ENCODE measurements at regions not wholly inside any gene's neighbourhood (a gene's known extent, or its start where the extent isn't known, plus 50 kb on each side); places are given as distances from the start of the nearest gene placed in this dataset.

DNA sequence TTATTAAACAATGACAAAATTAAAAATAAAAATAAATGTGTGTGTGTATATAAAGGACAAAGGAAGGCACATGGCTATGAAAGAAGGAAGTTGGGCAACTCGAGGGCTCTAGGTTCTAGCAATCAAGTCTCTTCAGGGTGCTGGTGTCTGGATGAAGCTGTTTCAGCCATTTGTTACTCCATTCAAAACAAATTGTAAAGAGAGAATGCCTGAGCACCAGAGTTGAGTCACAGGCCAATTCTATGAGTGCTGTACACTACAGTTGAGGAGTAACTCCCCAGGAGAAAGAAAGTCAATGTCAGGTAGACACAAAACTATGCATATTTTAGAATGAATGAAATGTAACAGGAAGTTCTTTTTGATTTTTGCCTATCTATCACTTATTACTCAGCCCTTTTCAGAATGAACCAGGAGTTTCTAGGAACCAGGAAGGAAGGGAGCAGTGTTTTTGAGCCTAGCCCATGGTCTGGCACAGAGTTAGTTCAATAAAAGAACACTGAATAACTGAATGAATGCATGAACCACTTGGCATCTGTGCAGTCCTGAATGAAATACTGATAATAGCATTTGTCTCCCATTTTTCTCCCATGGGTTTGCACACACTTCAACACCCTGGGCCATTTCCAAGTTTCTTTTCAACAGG is 151.7 kb upstream of the CPEB2 start:
- Histone ChIP-seq H3K9me3 (ENCODE audit: control insufficient read depth in 1 of 2, low read length in 2 of 2) (no peaks in the 10 kb centered on the region), H3K27me3 (ENCODE audit: control insufficient read depth in 1 of 2, insufficient read depth in 2 of 2, low read length in 2 of 2) (no peaks in the 10 kb centered on the region), H3K4me1 (ENCODE audit: control insufficient read depth in 1 of 2, insufficient read depth in 2 of 2, low read length in 2 of 2) (no peaks in the 10 kb centered on the region), H3K36me3 (ENCODE audit: control insufficient read depth in 1 of 2, insufficient read depth in 2 of 2, low read length in 2 of 2) (no peaks in the 10 kb centered on the region), H3K27ac (ENCODE audit: low read depth, low read length) (no peak overlapping the region), H3K4me3 (ENCODE audit: low read depth in 1 of 2, low read length in 2 of 2) (no peak overlapping the region), H3K9ac (ENCODE audit: low read depth in 1 of 2, low read length in 2 of 2) (no peak overlapping the region)

DNA sequence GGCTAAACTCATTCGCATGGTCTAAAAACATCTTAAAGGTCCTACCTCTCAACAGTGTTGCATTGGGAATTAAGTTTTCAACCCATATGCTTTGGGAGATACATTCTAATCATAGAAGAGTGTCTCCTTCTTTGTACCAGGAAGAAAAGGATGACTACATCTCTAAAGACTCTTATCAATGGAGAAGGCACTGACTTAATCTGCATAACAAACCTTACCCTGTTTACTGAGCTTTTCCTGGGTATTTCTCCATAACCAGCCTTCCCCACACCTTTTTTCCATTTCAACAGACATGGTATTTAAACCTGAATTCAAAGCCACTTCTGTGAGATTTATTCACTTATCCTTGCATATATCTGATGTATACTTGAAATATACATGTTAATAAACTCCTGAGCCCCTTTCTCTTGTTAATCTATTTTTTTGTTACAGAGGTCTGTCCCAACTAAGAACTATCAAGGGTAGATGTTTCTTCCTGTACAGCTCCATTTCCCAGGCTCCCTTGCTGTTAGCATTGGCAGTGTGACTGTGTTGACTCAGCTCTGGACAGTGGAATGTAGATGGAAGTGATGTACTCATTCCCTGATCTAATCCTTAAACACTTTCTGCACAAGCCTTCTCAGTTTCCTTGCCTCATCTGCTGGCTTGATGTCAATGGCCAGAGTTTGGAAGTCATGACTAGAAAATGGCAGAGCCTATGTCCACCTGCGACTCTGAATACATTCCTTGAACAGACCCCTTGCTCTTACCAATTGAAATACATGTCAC is 148.9 kb upstream of the CPEB2 start:
- Histone ChIP-seq H3K27me3 (ENCODE audit: control insufficient read depth in 1 of 2, insufficient read depth in 2 of 2, low read length in 2 of 2) (no peaks in the 10 kb centered on the region), H3K9me3 (ENCODE audit: control insufficient read depth in 1 of 2, low read length in 2 of 2) (no peaks in the 10 kb centered on the region), H3K36me3 (ENCODE audit: control insufficient read depth in 1 of 2, insufficient read depth in 2 of 2, low read length in 2 of 2) (no peaks in the 10 kb centered on the region), H3K9ac (ENCODE audit: low read depth in 1 of 2, low read length in 2 of 2) (no peak overlapping the region), H3K4me1 (ENCODE audit: control insufficient read depth in 1 of 2, insufficient read depth in 2 of 2, low read length in 2 of 2) (peaks cover 0 to 7% of the 10 kb centered on the region in 2 donors), H3K27ac (ENCODE audit: low read depth, low read length) (no peak overlapping the region), H3K4me3 (ENCODE audit: low read depth in 1 of 2, low read length in 2 of 2) (no peak overlapping the region)

DNA sequence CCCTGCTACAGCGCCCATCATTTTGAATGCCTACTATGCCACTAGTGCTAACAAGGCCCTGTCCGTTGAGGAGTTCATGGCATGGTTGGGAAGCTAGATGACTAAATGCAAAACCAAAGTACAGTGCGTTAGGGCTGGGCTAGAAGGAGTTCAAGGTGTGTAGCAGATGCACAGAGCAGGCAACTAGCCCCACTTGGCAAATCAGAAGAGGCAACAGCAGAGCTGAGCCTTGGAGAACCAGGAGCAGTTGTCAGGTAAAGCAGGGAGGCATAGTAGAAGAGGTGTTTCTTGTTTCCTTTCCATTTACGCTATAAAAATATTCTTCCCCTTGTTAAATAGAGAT is 146.6 kb upstream of the CPEB2 start:
- no peaks in the 10 kb centered on the region for H3K27me3 ChIP-seq (ENCODE audit: control insufficient read depth in 1 of 2, insufficient read depth in 2 of 2, low read length in 2 of 2)
- no peak overlapping the region for H3K9ac ChIP-seq (ENCODE audit: low read depth in 1 of 2, low read length in 2 of 2)
- peaks cover 0 to 7% of the 10 kb centered on the region in 2 donors for H3K4me1 ChIP-seq (ENCODE audit: control insufficient read depth in 1 of 2, insufficient read depth in 2 of 2, low read length in 2 of 2)
- no peaks in the 10 kb centered on the region for H3K9me3 ChIP-seq (ENCODE audit: control insufficient read depth in 1 of 2, low read length in 2 of 2)
- no peak overlapping the region for H3K27ac ChIP-seq (ENCODE audit: low read depth, low read length)
- no peak overlapping the region for H3K4me3 ChIP-seq (ENCODE audit: low read depth in 1 of 2, low read length in 2 of 2)
- no peaks in the 10 kb centered on the region for H3K36me3 ChIP-seq (ENCODE audit: control insufficient read depth in 1 of 2, insufficient read depth in 2 of 2, low read length in 2 of 2)

DNA sequence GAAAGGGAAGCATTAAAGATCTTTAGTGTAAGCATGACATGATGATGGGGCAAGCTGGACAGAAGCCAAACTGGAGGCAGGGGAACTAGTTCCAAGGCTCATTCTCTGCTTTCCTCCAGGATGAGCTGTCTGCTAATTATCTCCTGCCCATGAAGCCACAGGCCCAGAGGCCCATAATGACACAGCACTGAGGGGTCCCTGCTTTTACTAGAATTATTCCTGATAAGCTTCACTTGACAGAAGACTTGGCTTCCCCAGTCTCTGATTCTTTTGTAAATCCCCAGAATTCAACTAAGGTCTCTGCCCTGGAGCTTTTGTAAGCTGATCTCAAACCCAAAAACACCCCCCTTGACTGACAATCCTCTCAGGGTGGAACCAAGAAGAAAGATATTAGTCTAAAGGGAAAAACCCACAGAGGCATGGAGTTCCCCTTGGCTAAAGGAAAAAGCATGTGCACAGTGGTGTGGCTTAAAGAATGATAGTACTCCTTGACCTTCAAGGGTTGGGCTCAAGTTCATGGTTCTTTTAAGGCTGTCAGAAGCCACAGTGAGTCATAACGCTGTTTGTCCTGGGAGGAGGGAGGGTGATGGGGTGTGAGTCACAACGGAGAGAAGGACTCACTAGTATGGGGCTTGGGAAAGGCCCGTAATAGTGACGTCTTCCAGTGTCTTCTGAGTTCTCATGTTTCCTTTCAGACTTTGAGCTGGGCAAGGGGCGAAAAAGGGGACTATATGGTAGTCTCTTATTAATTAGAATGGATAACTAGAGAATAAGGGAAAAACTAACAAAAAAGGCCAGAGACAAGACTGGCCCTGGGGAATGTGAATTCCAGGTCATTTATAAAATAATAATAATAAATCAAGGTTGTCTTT is 146.0 kb upstream of the CPEB2 start:
- Histone ChIP-seq H3K36me3 (ENCODE audit: control insufficient read depth in 1 of 2, insufficient read depth in 2 of 2, low read length in 2 of 2) (no peaks in the 10 kb centered on the region), H3K9ac (ENCODE audit: low read depth in 1 of 2, low read length in 2 of 2) (no peak overlapping the region), H3K4me1 (ENCODE audit: control insufficient read depth in 1 of 2, insufficient read depth in 2 of 2, low read length in 2 of 2) (peaks cover 0 to 7% of the 10 kb centered on the region in 2 donors), H3K27me3 (ENCODE audit: control insufficient read depth in 1 of 2, insufficient read depth in 2 of 2, low read length in 2 of 2) (no peaks in the 10 kb centered on the region), H3K9me3 (ENCODE audit: control insufficient read depth in 1 of 2, low read length in 2 of 2) (no peaks in the 10 kb centered on the region), H3K4me3 (ENCODE audit: low read depth in 1 of 2, low read length in 2 of 2) (no peak overlapping the region), H3K27ac (ENCODE audit: low read depth, low read length) (no peak overlapping the region)

DNA sequence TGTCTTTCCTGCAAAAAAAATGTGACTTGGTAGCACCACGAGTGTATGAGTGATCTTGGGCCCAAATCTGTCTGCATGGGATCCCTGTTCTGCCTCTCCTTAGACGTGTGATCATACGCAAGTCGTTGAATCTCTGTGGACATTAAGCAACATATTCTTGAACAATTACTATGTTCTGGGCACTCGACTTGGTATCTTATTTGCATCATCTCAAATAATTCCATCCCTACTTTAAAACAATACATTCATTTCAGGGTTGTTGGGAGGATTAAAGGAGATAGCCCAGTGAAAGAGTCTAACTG is 145.4 kb upstream of the CPEB2 start:
- Histone ChIP-seq H3K9ac (ENCODE audit: low read depth in 1 of 2, low read length in 2 of 2) (no peak overlapping the region), H3K27ac (ENCODE audit: low read depth, low read length) (no peak overlapping the region)

DNA sequence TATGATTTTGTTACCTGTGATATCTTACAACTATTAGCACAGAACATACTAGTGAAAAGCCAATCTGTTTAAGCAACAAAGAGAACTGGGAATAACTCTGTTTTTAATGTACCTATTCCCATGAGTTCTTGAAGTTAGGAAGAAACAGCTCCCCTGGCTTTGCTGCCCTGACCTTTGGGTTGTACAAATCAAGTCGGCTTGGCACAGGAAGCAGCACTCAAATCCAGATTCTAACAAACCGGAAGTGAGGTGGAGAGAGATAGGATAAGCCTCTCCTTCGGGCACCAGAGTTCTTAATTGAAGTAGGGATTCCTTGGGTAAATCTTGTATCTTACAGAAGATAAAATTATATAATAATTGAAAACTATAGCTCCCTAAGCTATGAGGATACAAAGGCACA is 144.8 kb upstream of the CPEB2 start:
- H3K4me1 ChIP-seq (ENCODE audit: control insufficient read depth in 1 of 2, insufficient read depth in 2 of 2, low read length in 2 of 2): peaks cover 0 to 7% of the 10 kb centered on the region in 2 donors
- H3K27ac ChIP-seq (ENCODE audit: low read depth, low read length): no peak overlapping the region
- H3K9ac ChIP-seq (ENCODE audit: low read depth in 1 of 2, low read length in 2 of 2): no peak overlapping the region
- H3K4me3 ChIP-seq (ENCODE audit: low read depth in 1 of 2, low read length in 2 of 2): no peak overlapping the region
- peaks cover 0 to 2% of the 10 kb centered on the region in 2 donors for H3K27me3 ChIP-seq (ENCODE audit: control insufficient read depth in 1 of 2, insufficient read depth in 2 of 2, low read length in 2 of 2)
- H3K9me3 ChIP-seq (ENCODE audit: control insufficient read depth in 1 of 2, low read length in 2 of 2): no peaks in the 10 kb centered on the region
- H3K36me3 ChIP-seq (ENCODE audit: control insufficient read depth in 1 of 2, insufficient read depth in 2 of 2, low read length in 2 of 2): no peaks in the 10 kb centered on the region

More for the DNA sequence above, 145.4 kb upstream of the CPEB2 start:
- H3K27me3 ChIP-seq (ENCODE audit: control insufficient read depth in 1 of 2, insufficient read depth in 2 of 2, low read length in 2 of 2): peaks cover 0 to 2% of the 10 kb centered on the region in 2 donors
- no peaks in the 10 kb centered on the region for H3K36me3 ChIP-seq (ENCODE audit: control insufficient read depth in 1 of 2, insufficient read depth in 2 of 2, low read length in 2 of 2)
- H3K9me3 ChIP-seq (ENCODE audit: control insufficient read depth in 1 of 2, low read length in 2 of 2): no peaks in the 10 kb centered on the region
- no peak overlapping the region for H3K4me3 ChIP-seq (ENCODE audit: low read depth in 1 of 2, low read length in 2 of 2)
- H3K4me1 ChIP-seq (ENCODE audit: control insufficient read depth in 1 of 2, insufficient read depth in 2 of 2, low read length in 2 of 2): peaks cover 0 to 7% of the 10 kb centered on the region in 2 donors

DNA sequence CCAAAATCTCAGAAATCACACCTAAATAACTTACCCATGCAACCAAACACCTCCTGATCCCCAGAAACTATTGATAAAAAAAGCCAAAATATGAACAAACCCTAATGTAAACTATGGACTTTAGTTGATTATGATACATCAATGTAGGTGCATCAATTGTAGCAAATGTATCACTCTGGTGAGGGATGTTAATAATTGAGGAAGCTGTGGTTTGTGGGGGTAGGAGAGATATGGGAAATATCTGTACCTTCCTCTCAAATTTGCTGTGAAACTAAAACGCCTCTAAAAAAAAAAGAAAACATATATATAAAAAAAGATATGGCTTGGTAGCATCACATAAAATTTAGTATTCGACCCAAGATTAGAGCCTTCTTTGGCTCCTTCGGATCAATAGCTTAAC is 144.3 kb upstream of the CPEB2 start:
- Histone ChIP-seq H3K27ac (ENCODE audit: low read depth, low read length) (no peak overlapping the region), H3K9ac (ENCODE audit: low read depth in 1 of 2, low read length in 2 of 2) (no peak overlapping the region), H3K4me1 (ENCODE audit: control insufficient read depth in 1 of 2, insufficient read depth in 2 of 2, low read length in 2 of 2) (peaks cover 0 to 7% of the 10 kb centered on the region in 2 donors), H3K36me3 (ENCODE audit: control insufficient read depth in 1 of 2, insufficient read depth in 2 of 2, low read length in 2 of 2) (no peaks in the 10 kb centered on the region), H3K9me3 (ENCODE audit: control insufficient read depth in 1 of 2, low read length in 2 of 2) (no peaks in the 10 kb centered on the region), H3K4me3 (ENCODE audit: low read depth in 1 of 2, low read length in 2 of 2) (no peak overlapping the region), H3K27me3 (ENCODE audit: control insufficient read depth in 1 of 2, insufficient read depth in 2 of 2, low read length in 2 of 2) (peaks cover 0 to 2% of the 10 kb centered on the region in 2 donors)

DNA sequence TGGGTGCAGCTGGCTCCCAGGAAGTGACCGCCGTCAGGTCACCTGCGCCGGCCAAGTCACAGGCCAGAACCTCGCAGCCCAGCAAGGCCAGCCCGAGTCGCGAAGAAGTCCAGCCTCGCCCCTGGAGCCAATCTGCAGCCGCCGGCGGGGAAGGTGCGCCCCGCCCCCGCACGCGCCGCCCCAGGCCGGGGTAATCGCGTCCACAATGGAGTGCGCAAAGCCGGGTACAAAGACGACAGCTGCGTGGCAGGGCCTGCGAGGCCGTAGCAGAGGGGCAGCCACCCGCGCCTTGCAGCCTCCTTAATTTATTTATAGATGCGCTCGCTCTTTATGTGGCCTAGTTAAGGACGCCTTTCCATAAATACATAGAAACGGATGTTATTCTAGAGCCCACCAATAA is 139.4 kb upstream of the CPEB2 start:
- no peaks in the 10 kb centered on the region for H3K9me3 ChIP-seq (ENCODE audit: control insufficient read depth in 1 of 2, low read length in 2 of 2)
- no peak overlapping the region for H3K9ac ChIP-seq (ENCODE audit: low read depth in 1 of 2, low read length in 2 of 2)
- H3K4me3 ChIP-seq (ENCODE audit: low read depth in 1 of 2, low read length in 2 of 2): no peak overlapping the region

DNA sequence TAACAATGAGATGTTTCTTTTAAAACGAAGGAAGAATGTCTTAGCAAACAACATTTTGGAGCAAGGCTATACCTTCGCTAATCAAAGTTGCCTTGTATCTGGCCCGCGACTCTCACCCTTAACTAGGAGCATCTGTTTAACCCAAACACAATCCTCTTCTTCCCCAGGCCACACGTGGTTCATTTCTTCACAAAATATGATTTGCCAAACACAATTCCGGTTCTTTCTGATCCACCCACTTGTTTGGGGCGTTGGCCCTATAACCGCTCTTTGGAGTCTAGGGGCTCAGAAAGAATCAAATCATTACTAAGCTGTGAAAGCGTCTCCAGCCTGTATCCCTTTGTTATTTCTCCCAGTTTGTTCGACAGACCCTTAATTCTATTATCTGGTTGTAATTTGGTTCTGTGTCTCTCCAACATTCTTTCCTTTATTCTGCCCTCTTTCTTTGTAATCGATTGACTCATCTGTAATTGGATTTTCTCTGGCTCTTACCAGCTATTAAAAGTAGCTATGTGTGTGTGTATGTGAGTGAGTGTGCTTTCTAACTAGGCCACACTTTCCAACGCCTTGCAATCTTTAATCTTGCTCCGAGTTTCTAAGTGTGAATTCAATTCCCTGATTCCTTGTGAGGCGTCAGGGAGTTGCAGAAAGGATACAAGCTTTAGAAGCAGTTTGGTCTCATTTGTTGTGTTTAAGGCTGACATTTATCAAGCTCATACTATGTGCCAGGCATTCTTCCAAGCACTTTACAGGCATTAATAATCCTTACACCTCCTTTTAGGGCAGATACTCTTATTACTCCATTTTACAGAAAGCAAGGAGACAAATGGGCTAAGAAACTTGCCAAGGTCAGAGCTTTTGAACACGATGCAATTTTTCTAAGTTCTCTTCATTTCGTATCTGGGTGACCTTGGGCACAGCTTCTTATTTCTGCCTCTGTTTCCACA is 138.6 kb upstream of the CPEB2 start:
- H3K4me3 ChIP-seq (ENCODE audit: low read depth in 1 of 2, low read length in 2 of 2): no peak overlapping the region
- peaks cover 2% of the 10 kb centered on the region in 2 donors for H3K27me3 ChIP-seq (ENCODE audit: control insufficient read depth in 1 of 2, insufficient read depth in 2 of 2, low read length in 2 of 2)
- no peak overlapping the region for H3K27ac ChIP-seq (ENCODE audit: low read depth, low read length)
- H3K4me1 ChIP-seq (ENCODE audit: control insufficient read depth in 1 of 2, insufficient read depth in 2 of 2, low read length in 2 of 2): no peaks in the 10 kb centered on the region
- H3K9ac ChIP-seq (ENCODE audit: low read depth in 1 of 2, low read length in 2 of 2): no peak overlapping the region
- no peaks in the 10 kb centered on the region for H3K9me3 ChIP-seq (ENCODE audit: control insufficient read depth in 1 of 2, low read length in 2 of 2)
- no peaks in the 10 kb centered on the region for H3K36me3 ChIP-seq (ENCODE audit: control insufficient read depth in 1 of 2, insufficient read depth in 2 of 2, low read length in 2 of 2)

More for the DNA sequence above, 139.4 kb upstream of the CPEB2 start:
- no peaks in the 10 kb centered on the region for H3K36me3 ChIP-seq (ENCODE audit: control insufficient read depth in 1 of 2, insufficient read depth in 2 of 2, low read length in 2 of 2)
- peaks cover 2% of the 10 kb centered on the region in 2 donors for H3K27me3 ChIP-seq (ENCODE audit: control insufficient read depth in 1 of 2, insufficient read depth in 2 of 2, low read length in 2 of 2)
- H3K27ac ChIP-seq (ENCODE audit: low read depth, low read length): no peak overlapping the region
- H3K4me1 ChIP-seq (ENCODE audit: control insufficient read depth in 1 of 2, insufficient read depth in 2 of 2, low read length in 2 of 2): no peaks in the 10 kb centered on the region

Data from duodenal mucosa (tissue), 2 donors.